NB4 (cell line): ENCODE measurements at regions not wholly inside any gene's neighbourhood (a gene's known extent, or its start where the extent isn't known, plus 50 kb on each side); places are given as distances from the start of the nearest gene placed in this dataset.

ENCODE experiments used
- MYC ChIP-seq: IDR thresholded peaks from 2 replicates; pipeline ENCODE4 v1.6.1; 2011; ENCODE audit warnings: low read depth, low read length
- POLR2A ChIP-seq: IDR thresholded peaks from 2 replicates; pipeline ENCODE4 v1.6.1; 2011; ENCODE audit warnings: mild to moderate bottlenecking; ENCODE audit not compliant: insufficient read length; ENCODE audit errors: extremely low read depth

DNA sequence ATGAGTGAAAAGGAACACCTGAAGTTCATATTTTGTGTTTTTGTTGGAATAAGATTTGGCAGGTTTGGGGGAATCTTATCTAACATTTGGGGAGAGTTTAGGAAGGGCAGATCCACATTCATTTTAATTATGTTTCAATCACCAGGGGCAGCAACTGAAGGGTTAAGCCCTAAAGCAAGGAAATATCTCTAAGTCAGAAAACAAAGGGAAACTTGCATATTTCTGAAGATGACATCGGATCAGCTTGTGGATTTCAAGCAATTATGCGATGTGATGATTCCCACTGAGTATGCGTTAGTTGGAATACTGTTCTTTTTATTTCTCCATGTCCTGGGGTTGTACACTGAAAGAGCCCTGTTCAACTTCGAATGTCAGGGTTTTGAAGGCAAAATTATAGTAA, 59.8 kb upstream of the NFIB start:
- TF ChIP-seq MYC (no peak), POLR2A (no peak)
